Suppressor macrophage treated with lipopolysaccharide for 4 hours (primary cell): ENCODE measurements at regions not wholly inside any gene's neighbourhood (a gene's known extent, or its start where the extent isn't known, plus 50 kb on each side); places are given as distances from the start of the nearest gene placed in this dataset.
"Not testable (repeated sequence)": the region's sequence is repeated elsewhere in the genome, so short reads cannot be mapped to it uniquely, and the experiment has no call there.

Experiments
- DNase-seq: peaks from one replicate; pipeline ENCODE4 v3.0.0-alpha.2; 2020

GRCh38 chr2:128416806-128417205, 98.1 kb upstream of the HS6ST1 start:
- no peak for DNase-seq

- not testable (repeated sequence) for DNase-seq
These were observed 98.6 kb upstream of the HS6ST1 start for GRCh38 chr2:128417264-128417663.

DNA sequence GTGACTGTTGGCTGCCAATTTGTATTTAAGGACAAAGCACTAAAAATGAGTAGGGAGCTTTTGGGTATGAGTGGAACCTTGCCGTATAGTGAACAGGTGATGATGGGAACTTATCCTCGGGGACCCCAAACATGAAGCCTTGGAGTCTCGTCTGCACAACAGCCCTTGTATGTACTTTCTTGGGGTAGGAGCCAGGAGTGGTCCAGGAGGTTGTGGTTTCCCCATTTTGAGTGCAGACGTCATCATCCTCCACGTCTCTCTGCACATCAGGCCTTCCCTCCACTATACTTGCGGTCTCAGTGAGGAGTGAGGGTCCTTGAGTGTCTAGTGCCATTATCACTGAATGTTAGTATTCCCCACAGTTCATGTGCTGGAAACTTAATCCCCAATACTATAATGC, 101.5 kb upstream of the HS6ST1 start:
- DNase-seq = no peak

GRCh38 chr2:128420776-128421175, 102.1 kb upstream of the HS6ST1 start:
- DNase-seq = no peak

DNA sequence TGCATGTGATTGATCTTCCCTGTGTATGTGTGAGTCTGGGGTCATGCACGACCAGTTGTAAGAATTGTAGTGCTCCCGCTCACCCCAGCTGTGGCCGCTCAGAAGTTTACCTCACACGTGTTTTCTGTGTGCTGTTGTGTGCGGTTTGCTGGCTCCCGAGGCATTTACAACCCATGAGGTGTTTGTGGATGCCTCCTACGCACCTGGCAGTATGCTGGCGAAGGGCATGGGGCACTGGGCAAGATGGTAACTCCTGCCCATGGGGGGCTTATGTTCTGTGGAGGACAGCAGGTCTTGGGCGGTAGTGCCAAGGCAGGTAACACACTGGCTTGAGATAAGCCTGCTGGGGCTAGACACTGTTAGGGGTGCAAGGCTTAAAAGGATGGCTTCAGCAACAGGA, 102.6 kb upstream of the HS6ST1 start:
- DNase-seq = no peak

- no peak for DNase-seq
These were observed 103.2 kb upstream of the HS6ST1 start for GRCh38 chr2:128421861-128422311.

DNA sequence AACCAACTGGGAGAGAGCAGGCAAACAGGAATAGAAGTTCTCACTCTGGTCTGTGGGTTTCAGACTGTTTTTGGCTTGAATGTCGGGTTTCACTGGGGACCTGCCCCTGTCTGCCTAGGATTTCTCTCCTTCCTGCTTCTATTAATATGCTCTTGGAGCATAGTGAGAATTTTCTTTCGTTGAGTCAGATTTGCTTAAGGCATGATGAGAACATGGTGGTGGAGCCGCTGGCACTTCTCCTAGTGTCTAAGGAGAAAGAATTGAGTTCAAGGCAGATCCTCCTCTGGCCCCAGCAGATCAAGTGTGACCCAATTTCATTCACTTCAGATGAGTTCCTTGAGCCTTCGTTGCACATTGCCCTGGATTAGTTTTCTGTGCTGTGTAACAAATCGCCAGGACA, 103.9 kb upstream of the HS6ST1 start:
- no peak for DNase-seq

DNA sequence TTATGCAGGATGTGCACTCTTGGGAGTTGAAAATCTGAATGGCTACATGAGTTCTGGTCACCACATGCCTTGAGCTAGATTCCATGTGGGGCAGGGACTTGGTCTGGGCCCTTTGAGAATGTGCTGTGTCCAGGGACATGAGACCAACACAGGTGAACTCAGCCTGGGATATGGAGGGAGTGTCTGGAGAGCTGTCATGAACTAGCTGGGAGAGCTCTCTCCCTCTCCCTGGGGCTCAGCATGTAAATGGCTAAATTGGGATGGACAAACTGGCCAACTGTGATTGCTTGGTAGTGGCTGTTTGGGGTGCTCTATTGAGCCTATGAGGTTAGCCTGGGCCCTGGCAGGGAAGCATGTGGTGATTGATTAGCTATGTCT, 105.1 kb upstream of the HS6ST1 start:
- DNase-seq = no peak

- DNase-seq = no peak
These were observed 105.9 kb upstream of the HS6ST1 start for GRCh38 chr2:128424406-128425171.

DNA sequence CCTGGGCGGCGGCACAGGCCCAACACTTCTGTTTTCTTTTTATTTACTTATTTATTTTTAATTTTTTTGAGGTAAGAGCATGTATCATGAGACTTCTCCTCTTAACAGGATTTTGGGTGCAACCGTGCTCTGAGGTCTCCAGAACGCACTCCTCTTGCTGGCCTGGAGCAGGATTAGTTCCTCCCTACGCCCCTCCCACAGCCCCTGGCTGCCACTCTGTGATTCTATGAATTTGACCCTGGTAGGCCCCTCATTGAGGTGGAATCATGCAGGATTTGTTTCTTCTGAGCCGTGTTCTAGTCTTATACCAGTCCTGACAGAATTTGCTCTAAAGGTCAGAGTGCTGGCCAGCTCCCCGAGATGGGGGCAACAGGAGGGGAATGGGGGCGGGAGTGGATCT, 106.5 kb upstream of the HS6ST1 start:
- DNase-seq = no peak

- no peak for DNase-seq
These were observed 107.3 kb upstream of the HS6ST1 start for GRCh38 chr2:128425731-128426620.

DNA sequence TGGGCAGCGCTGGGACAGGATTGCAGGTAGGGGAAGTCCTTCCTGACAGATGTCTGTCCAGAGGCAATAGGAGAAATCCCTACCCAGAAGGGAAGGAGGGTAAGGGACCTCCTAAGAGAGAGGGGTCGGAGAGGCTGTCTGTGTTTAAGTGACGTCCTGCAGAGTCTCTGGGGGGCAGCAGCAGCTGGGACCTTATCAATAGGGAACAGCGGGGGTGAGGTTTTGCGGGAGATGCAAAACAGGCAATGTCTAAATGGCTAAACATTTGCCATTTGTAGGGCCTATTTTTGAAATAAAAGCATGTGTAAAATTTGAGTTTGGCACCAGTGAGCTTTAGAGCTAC, 108.7 kb upstream of the HS6ST1 start:
- DNase-seq = no peak

DNA sequence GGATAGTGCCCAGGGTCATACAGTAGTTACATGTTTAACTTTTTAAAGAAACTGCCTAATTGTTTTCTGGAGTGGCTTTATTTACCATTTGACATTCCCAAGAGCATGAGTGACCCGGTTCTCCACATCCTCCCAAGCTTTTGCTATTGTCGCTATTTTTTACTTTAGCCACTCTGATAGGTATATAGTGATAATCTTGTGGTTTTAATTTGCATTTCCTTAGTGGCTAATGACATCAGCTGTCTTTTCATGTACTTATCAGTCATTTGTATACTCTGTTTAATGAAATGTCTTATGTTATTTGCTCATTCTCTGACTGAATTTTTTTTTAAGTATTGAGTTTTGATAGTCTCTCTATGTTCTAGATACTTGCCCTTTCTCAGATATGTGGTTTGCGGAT, 109.7 kb upstream of the HS6ST1 start:
- no peak for DNase-seq

DNA sequence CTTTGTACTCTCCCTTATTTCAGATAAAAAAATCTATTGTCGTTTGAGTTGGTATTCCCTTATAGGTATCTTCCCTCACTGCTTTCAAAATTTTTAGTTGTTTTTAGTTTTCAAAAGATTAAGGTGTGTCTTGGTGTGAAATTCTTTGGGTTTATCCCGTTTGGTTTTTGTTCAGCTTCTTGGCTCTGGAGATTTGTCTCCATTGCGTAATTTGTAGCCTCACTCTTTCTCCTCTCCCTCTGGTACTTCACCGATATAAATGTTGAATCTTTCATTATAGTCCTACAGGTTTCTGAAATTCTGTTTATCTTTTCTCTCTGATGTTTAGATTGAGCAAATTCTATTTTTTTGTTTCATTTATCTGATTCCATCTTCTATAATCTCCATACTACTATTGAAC, 113.8 kb upstream of the HS6ST1 start:
- DNase-seq = no peak

GRCh38 chr2:128433911-128434550, 115.4 kb upstream of the HS6ST1 start:
- DNase-seq = no peak

- DNase-seq = no peak
These were observed 117.2 kb upstream of the HS6ST1 start for GRCh38 chr2:128435576-128436478.

- no peak for DNase-seq
These were observed 118.0 kb upstream of the HS6ST1 start for GRCh38 chr2:128436479-128437203.

DNA sequence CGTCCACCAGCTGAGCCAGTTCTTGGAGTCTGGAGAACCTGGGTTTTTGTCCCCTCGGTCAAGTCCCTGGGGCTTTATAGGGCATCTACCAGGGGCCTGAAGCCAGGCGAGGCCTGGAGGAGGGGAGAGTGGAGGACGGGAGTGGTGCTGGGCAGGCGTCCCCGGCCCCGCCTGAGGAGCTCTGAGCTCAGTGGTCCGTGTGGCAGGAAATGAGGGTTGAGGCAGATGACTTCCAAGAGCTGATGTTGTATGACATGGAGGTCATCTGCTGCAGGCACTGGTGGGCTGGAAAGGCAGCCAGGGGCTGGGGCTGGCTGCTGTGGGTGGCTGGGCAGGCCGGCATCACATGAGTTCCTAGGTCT, 118.5 kb upstream of the HS6ST1 start:
- peak; percentile 28 for DNase-seq

GRCh38 chr2:128438091-128438490, 119.4 kb upstream of the HS6ST1 start:
- no peak for DNase-seq

GRCh38 chr2:128438586-128438985, 119.9 kb upstream of the HS6ST1 start:
- DNase-seq = no peak

DNA sequence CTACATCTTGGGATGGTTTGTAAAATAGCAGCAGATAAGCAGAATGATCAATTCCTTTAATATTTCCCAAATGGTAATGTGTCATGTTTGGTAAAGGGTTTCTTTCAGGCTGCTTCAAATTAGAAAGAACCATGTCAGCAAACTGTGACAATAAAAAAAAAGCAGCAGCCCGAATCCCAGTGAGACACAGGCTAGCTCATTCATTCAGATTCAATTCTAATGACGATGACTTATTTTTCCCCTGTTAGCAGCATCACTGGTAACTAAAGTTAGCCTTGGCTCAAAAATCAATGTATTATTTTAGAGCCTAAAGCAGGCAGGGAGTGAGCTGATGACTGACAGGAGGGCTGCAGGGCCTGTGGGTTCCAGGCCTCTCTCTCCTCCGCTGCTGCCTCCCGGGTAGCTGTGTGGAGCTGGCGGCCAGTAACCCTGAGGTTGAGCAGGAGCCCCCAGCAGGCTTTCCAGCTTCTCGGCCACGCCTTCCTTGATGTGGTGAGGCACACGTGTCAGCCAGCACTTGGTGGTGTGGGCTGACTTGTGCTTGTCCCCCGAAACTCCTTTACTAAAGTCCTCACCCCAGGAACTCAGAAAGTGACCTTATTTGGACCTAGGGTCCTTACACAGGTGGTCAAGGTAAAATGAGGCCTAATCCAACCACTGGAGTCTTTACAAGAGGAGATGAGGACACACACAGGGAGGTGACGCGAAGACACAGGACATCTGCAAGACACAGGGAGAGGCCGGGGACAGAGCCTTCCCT, 120.5 kb upstream of the HS6ST1 start:
- DNase-seq = no peak
